GM13977 (cell line): ENCODE measurements at regions not wholly inside any gene's neighbourhood (a gene's known extent, or its start where the extent isn't known, plus 50 kb on each side); places are given as distances from the start of the nearest gene placed in this dataset.

Experiments
- DNase-seq: peaks from one replicate; pipeline ENCODE4 v3.0.0; 2012; ENCODE audit warnings: low spot score
- in situ Hi-C: fragments of 300-500 bp; cut with MboI; formaldehyde crosslinking; loops from one replicate; pipeline ENCODE4 v1.12.0; 2022; ENCODE audit warnings: low sequenced_read_pairs, low pct_unique_long_range_greater_than_20kb, mixed read lengths, inconsistent platforms; ENCODE audit not compliant: unreplicated experiment
- TF ChIP-seq, protein P1 (sequence below): IDR thresholded peaks from 2 replicates; pipeline ENCODE4 v1.5.1; 2012; ENCODE audit warnings: mild to moderate bottlenecking, control low read depth; ENCODE audit not compliant: insufficient read depth; ENCODE audit errors: extremely low read depth, missing control alignments

- no peak for DNase-seq
- in situ Hi-C loops, result no loop called here
- TF ChIP-seq, protein P1, sequence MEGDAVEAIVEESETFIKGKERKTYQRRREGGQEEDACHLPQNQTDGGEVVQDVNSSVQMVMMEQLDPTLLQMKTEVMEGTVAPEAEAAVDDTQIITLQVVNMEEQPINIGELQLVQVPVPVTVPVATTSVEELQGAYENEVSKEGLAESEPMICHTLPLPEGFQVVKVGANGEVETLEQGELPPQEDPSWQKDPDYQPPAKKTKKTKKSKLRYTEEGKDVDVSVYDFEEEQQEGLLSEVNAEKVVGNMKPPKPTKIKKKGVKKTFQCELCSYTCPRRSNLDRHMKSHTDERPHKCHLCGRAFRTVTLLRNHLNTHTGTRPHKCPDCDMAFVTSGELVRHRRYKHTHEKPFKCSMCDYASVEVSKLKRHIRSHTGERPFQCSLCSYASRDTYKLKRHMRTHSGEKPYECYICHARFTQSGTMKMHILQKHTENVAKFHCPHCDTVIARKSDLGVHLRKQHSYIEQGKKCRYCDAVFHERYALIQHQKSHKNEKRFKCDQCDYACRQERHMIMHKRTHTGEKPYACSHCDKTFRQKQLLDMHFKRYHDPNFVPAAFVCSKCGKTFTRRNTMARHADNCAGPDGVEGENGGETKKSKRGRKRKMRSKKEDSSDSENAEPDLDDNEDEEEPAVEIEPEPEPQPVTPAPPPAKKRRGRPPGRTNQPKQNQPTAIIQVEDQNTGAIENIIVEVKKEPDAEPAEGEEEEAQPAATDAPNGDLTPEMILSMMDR, result no peak
Measured at GRCh38 chr9:8133606-8134005, 334.0 kb upstream of the DMAC1 start.

- in situ Hi-C loops, result no loop called here
- DNase-seq, result no peak
- TF ChIP-seq, protein P1, result no peak
Measured at GRCh38 chr9:8115570-8115969, 316.0 kb upstream of the DMAC1 start.

- DNase-seq, result no peak
- TF ChIP-seq, protein P1, result no peak
- in situ Hi-C loops, result no loop called here
Measured at GRCh38 chr9:8114826-8115225, 315.2 kb upstream of the DMAC1 start.

DNA sequence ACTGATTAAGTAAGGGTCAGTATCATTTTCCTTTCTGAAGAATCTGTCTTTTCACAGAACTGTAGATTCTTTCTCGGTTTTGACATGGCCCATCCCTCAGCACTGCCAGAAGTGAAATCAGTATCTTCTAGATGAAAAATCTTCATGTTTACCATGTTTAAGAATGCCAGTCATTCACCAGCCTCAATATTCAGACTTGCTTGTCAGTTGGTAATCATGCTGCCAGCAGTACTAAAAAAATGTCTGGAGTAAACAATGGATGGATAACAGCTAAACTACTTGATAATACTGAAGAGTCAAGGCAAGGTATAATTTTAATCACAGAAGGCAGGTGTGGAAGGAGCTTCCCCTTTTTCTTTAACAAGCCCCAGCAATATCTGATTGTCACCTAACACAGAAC, 306.8 kb upstream of the DMAC1 start:
- TF ChIP-seq, protein P1, result no peak
- DNase-seq, result no peak
- in situ Hi-C loops, result no loop called here

- in situ Hi-C loops, result no loop called here
- no peak for DNase-seq
- TF ChIP-seq, protein P1, result no peak
Measured at GRCh38 chr9:8101607-8102006, 302.0 kb upstream of the DMAC1 start.

DNA sequence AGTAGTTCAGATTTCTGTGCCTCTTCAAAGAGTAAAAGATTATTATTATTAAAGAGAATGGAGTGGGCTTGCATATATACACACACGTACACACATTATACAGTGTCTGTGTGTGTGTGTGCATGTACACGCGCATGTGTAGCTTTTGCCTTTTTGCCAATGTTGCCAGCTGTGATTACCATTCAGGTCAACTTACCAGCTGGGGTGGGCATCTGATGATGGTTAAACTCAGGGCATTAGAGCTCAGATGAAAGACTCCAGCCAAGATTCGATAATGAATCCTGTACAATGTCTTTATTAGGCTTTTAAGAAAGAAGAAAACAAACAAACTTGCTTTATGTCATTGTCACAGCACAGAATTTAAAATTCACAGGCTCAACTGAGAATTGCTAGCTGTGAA, 296.5 kb upstream of the DMAC1 start:
- TF ChIP-seq, protein P1, result no peak

GRCh38 chr9:8095672-8096086, 296.1 kb upstream of the DMAC1 start:
- TF ChIP-seq, protein P1, result no peak
- in situ Hi-C loops, result no loop called here
- DNase-seq, result no peak

More for the DNA sequence above, 296.5 kb upstream of the DMAC1 start:
- DNase-seq, result no peak
- in situ Hi-C loops, result no loop called here
